IMR-90 (cell line): ENCODE measurements at regions not wholly inside any gene's neighbourhood (a gene's known extent, or its start where the extent isn't known, plus 50 kb on each side); places are given as distances from the start of the nearest gene placed in this dataset.

Experiments
- ATAC-seq: fragments of 200-7000 bp; cut with Tn5 transposase; 2 replicates; pipeline ENCODE4 v1.9.1; 2020; ENCODE audit warnings: low read depth, mild to moderate bottlenecking, moderate library complexity
- BruUV-seq: library from RNA; stranded (reverse); fragments of 400-500 nt; replicated peaks from 2 replicates; lab custom pipeline; 2021; lab: Mats Ljungman, UMichigan
- CTCF ChIA-PET: fragments of 300-600 bp; formaldehyde crosslinking; extraction: SDS; loops from one replicate; lab custom pipeline; 2021; ENCODE audit warnings: antibody characterized with exemption; lab: Yijun Ruan, JAX
- POLR2A ChIA-PET: fragments of 300-600 bp; sonication (Branson Sonifier 250); formaldehyde crosslinking; loops from one replicate; lab custom pipeline; 2022; ENCODE audit warnings: antibody characterized with exemption; ENCODE audit not compliant: unreplicated experiment; lab: Charles Lee
- DNase-seq: peaks from one replicate; pipeline ENCODE4 v3.0.0; 2013
- H2AFZ ChIP-seq: replicated peaks from 2 replicates; pipeline ENCODE3; 2013; ENCODE audit warnings: low read length, mild to moderate bottlenecking; ENCODE audit not compliant: poor library complexity
- H2AK5ac ChIP-seq: 2 replicates; pipeline ENCODE4 v1.6.1; 2013; ENCODE audit warnings: low read depth, low read length, inconsistent platforms
- H2AK9ac ChIP-seq: replicated peaks from 2 replicates; pipeline ENCODE3; 2013; ENCODE audit warnings: mild to moderate bottlenecking, low read depth, low read length, moderate library complexity; ENCODE audit not compliant: poor library complexity
- H2BK120ac ChIP-seq: 2 replicates; pipeline ENCODE4 v1.6.1; 2013; ENCODE audit warnings: low read depth, low read length, inconsistent platforms
- H2BK15ac ChIP-seq: 3 replicates; pipeline ENCODE4 v1.6.1; 2013; ENCODE audit warnings: low read depth, low read length, inconsistent platforms
- H2BK20ac ChIP-seq: 2 replicates; pipeline ENCODE4 v1.6.1; 2013; ENCODE audit warnings: low read depth, mild to moderate bottlenecking, inconsistent platforms, low read length, moderate library complexity
- H2BK5ac ChIP-seq: 2 replicates; pipeline ENCODE4 v1.6.1; 2013; ENCODE audit warnings: mild to moderate bottlenecking, low read depth, low read length, inconsistent platforms; ENCODE audit not compliant: poor library complexity, severe bottlenecking
- H3K14ac ChIP-seq: replicated peaks from 2 replicates; pipeline ENCODE4 v1.6.1; 2013; ENCODE audit warnings: low read depth, low read length, inconsistent platforms
- H3K18ac ChIP-seq: 2 replicates; pipeline ENCODE4 v1.6.1; 2013; ENCODE audit warnings: low read depth, low read length, control low read depth
- H3K23ac ChIP-seq: 2 replicates; pipeline ENCODE4 v1.6.1; 2013; ENCODE audit warnings: low read depth, low read length, inconsistent platforms
- H3K27ac ChIP-seq: 2 replicates; pipeline ENCODE4 v1.5.1; 2013; ENCODE audit warnings: mild to moderate bottlenecking, control low read depth, low read length; ENCODE audit not compliant: insufficient read depth
- H3K27me3 ChIP-seq: 2 replicates; pipeline ENCODE4 v1.6.1; 2013; ENCODE audit warnings: low read length; ENCODE audit not compliant: control insufficient read depth, insufficient read depth
- H3K36me3 ChIP-seq: 2 replicates; pipeline ENCODE4 v1.6.1; 2013; ENCODE audit warnings: low read length, mixed read lengths; ENCODE audit not compliant: control insufficient read depth, insufficient read depth
- H3K4ac ChIP-seq: 2 replicates; pipeline ENCODE4 v1.6.1; 2013; ENCODE audit warnings: low read depth, low read length, inconsistent platforms
- H3K4me1 ChIP-seq: 2 replicates; pipeline ENCODE4 v1.6.1; 2013; ENCODE audit warnings: low read length, mixed read lengths; ENCODE audit not compliant: control insufficient read depth, insufficient read depth
- H3K4me2 ChIP-seq: 2 replicates; pipeline ENCODE4 v1.6.1; 2013; ENCODE audit warnings: low read depth, mild to moderate bottlenecking, control low read depth, low read length, moderate library complexity
- H3K4me3 ChIP-seq: 2 replicates; pipeline ENCODE4 v1.5.1; 2013; ENCODE audit warnings: low read depth, mild to moderate bottlenecking, control low read depth, low read length, moderate library complexity; ENCODE audit not compliant: insufficient read depth
- H3K56ac ChIP-seq: 2 replicates; pipeline ENCODE4 v1.6.1; 2013; ENCODE audit warnings: low read length, inconsistent platforms; ENCODE audit not compliant: insufficient read depth; ENCODE audit errors: extremely low read depth
- H3K79me1 ChIP-seq, 2 experiments: 2 replicates each; pipeline ENCODE4 v1.6.1; 2013; ENCODE audit warnings: low read length in 2 of 2, inconsistent platforms in 1 of 2, low read depth in 1 of 2
- H3K9ac ChIP-seq: 2 replicates; pipeline ENCODE4 v1.6.1; 2013; ENCODE audit warnings: low read depth, low read length, control low read depth
- H3K9me1 ChIP-seq: 2 replicates; pipeline ENCODE4 v1.6.1; 2013; ENCODE audit warnings: low read length, inconsistent platforms; ENCODE audit not compliant: insufficient read depth
- H3K9me3 ChIP-seq: 2 replicates; pipeline ENCODE4 v1.6.1; 2013; ENCODE audit warnings: low read length; ENCODE audit not compliant: control insufficient read depth, insufficient read depth
- H4K20me1 ChIP-seq: 2 replicates; pipeline ENCODE4 v1.6.1; 2013; ENCODE audit warnings: low read length, inconsistent platforms; ENCODE audit not compliant: insufficient read depth
- H4K5ac ChIP-seq: 2 replicates; pipeline ENCODE4 v1.6.1; 2013; ENCODE audit warnings: mild to moderate bottlenecking, low read depth, low read length, control low read depth
- H4K8ac ChIP-seq, 2 experiments: 2 replicates each; pipeline ENCODE4 v1.6.1; 2013; ENCODE audit warnings: low read depth in 2 of 2, low read length in 2 of 2, control low read depth in 1 of 2, inconsistent platforms in 1 of 2
- H4K91ac ChIP-seq: 2 replicates; pipeline ENCODE4 v1.6.1; 2013; ENCODE audit warnings: low read depth, low read length, inconsistent platforms; ENCODE audit not compliant: insufficient read depth
- BHLHE40 ChIP-seq: fragments of 150-350 bp; IDR thresholded peaks from 2 replicates; pipeline ENCODE4 v1.6.1; 2016; ENCODE audit warnings: mild to moderate bottlenecking, low read depth, low read length
- CEBPB ChIP-seq: IDR thresholded peaks from 2 replicates; pipeline ENCODE4 v1.6.1; 2012; ENCODE audit warnings: low read depth, low read length, improper control_type of control experiment
- CHD1 ChIP-seq: IDR thresholded peaks from 2 replicates; pipeline ENCODE4 v1.6.1; 2012; ENCODE audit warnings: low read depth, low read length, improper control_type of control experiment
- ELK1 ChIP-seq: fragments of 150-350 bp; IDR thresholded peaks from 2 replicates; pipeline ENCODE4 v1.6.1; 2016; ENCODE audit warnings: low read depth, mild to moderate bottlenecking, low read length, moderate library complexity, borderline replicate concordance
- FOS ChIP-seq: fragments of 150-350 bp; IDR thresholded peaks from 2 replicates; pipeline ENCODE4 v1.6.1; 2016; ENCODE audit warnings: low read depth, low read length
- MAFK ChIP-seq: IDR thresholded peaks from 2 replicates; pipeline ENCODE4 v1.6.1; 2012; ENCODE audit warnings: low read depth, low read length, improper control_type of control experiment
- MAZ ChIP-seq: IDR thresholded peaks from 2 replicates; pipeline ENCODE4 v1.6.1; 2012; ENCODE audit warnings: low read depth, mild to moderate bottlenecking, low read length, improper control_type of control experiment, moderate library complexity, borderline replicate concordance
- MXI1 ChIP-seq: IDR thresholded peaks from 2 replicates; pipeline ENCODE4 v1.6.1; 2012; ENCODE audit warnings: low read depth, mild to moderate bottlenecking, low read length, moderate library complexity, borderline replicate concordance
- NFE2L2 ChIP-seq: fragments of 150-350 bp; IDR thresholded peaks from 2 replicates; pipeline ENCODE4 v1.6.1; 2016; ENCODE audit warnings: low read depth, mild to moderate bottlenecking, low read length
- POLR2A ChIP-seq: IDR thresholded peaks from 2 replicates; pipeline ENCODE4 v1.6.1; 2012; ENCODE audit warnings: mild to moderate bottlenecking, low read depth, low read length
- RAD21 ChIP-seq: IDR thresholded peaks from 2 replicates; pipeline ENCODE4 v1.6.1; 2012; ENCODE audit warnings: low read length, improper control_type of control experiment
- RCOR1 ChIP-seq: IDR thresholded peaks from 2 replicates; pipeline ENCODE4 v1.6.1; 2012; ENCODE audit warnings: mild to moderate bottlenecking, low read length, improper control_type of control experiment; ENCODE audit not compliant: insufficient replicate concordance
- RFX5 ChIP-seq: IDR thresholded peaks from 2 replicates; pipeline ENCODE4 v1.8.0; 2012; ENCODE audit warnings: low read depth, mild to moderate bottlenecking, low read length, moderate library complexity
- SMC3 ChIP-seq: fragments of 150-350 bp; IDR thresholded peaks from 2 replicates; pipeline ENCODE4 v1.6.1; 2016; ENCODE audit warnings: low read depth, mild to moderate bottlenecking, antibody characterized with exemption, low read length, moderate library complexity
- WGBS, 2 experiments: methylation state at CpG; one replicate each; pipeline versions ENCODE4 v1.1.5 to v1.1.7; 2013; ENCODE audit warnings: missing lambda C conversion rate in 2 of 2; ENCODE audit not compliant: insufficient read length in 1 of 2; ENCODE audit errors: extremely low coverage in 2 of 2; 5-methylcytosine and 5-hydroxymethylcytosine counted together
- dilution Hi-C: fragments of 300-500 bp; cut with HindIII; formaldehyde crosslinking; loops from one replicate; pipeline ENCODE4 v1.14.3; 2018; ENCODE audit warnings: low sequenced_read_pairs; ENCODE audit not compliant: unreplicated experiment
- in situ Hi-C: fragments of 300-500 bp; cut with MboI; formaldehyde crosslinking; loops from 3 replicates; pipeline ENCODE4 v1.14.3; 2019; ENCODE audit warnings: low sequenced_read_pairs, inconsistent platforms, mixed read lengths
- intact Hi-C: fragments of 100-400 bp; cut with micrococcal nuclease; formaldehyde crosslinking; loops from 2 replicates; pipeline ENCODE4 v1.10.0; 2022
- TF ChIP-seq, protein P1 (sequence below): conservative IDR thresholded peaks from 2 replicates; pipeline ENCODE4 v1.5.1; 2012; ENCODE audit warnings: mild to moderate bottlenecking, low read depth, low read length, improper control_type of control experiment
- TF ChIP-seq, protein P2 (sequence below): fragments of 150-350 bp; IDR thresholded peaks from 2 replicates; pipeline ENCODE4 v1.6.1; 2017; ENCODE audit warnings: mild to moderate bottlenecking, antibody characterized with exemption, low read length, low read depth

DNA sequence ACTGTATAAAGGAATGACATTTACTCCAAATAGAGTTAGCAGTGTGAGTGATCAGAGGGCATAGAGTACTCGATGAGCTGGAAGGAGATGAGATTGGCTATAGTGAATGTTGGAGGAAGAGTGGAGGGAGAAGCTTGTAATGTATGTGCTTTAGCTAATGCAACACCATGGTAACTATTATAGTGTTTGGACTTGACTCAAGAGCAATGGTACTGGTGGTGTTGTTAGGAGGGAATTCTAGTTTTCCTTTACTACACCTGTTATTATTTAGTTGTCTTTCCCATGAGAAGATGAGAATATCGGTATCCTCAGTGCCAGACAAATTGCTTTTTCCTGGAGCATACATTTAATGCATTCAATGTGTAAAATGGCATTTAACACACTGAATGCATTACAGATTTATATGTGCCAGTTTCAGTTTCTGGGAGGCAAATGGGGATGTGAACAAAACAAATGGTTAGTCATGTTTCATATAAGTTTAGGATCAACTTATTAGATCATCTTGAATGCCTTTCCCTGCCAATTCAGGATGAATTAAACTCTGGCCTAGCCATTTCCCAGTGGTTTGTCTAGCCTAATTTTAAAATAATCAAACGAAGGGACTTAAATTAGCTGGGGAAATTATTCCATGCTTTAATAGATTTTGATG, 291.1 kb upstream of the ADAMTS5 start:
- H3K36me3 ChIP-seq: no peaks in the 10 kb centered on the region
- no peak overlapping the region for H3K4me2 ChIP-seq
- H2AK9ac ChIP-seq: no peak overlapping the region
- H2BK120ac ChIP-seq: no peak overlapping the region
- TF ChIP-seq RFX5 (no peak), FOS (no peak), ELK1 (no peak), RCOR1 (no peak), NFE2L2 (no peak), MXI1 (no peak), MAFK (no peak), POLR2A (no peak), CHD1 (no peak), MAZ (no peak), SMC3 (no peak), BHLHE40 (no peak), RAD21 (no peak), CEBPB (no peak)
- TF ChIP-seq, protein P1, sequence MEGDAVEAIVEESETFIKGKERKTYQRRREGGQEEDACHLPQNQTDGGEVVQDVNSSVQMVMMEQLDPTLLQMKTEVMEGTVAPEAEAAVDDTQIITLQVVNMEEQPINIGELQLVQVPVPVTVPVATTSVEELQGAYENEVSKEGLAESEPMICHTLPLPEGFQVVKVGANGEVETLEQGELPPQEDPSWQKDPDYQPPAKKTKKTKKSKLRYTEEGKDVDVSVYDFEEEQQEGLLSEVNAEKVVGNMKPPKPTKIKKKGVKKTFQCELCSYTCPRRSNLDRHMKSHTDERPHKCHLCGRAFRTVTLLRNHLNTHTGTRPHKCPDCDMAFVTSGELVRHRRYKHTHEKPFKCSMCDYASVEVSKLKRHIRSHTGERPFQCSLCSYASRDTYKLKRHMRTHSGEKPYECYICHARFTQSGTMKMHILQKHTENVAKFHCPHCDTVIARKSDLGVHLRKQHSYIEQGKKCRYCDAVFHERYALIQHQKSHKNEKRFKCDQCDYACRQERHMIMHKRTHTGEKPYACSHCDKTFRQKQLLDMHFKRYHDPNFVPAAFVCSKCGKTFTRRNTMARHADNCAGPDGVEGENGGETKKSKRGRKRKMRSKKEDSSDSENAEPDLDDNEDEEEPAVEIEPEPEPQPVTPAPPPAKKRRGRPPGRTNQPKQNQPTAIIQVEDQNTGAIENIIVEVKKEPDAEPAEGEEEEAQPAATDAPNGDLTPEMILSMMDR: no peak
- TF ChIP-seq, protein P2, sequence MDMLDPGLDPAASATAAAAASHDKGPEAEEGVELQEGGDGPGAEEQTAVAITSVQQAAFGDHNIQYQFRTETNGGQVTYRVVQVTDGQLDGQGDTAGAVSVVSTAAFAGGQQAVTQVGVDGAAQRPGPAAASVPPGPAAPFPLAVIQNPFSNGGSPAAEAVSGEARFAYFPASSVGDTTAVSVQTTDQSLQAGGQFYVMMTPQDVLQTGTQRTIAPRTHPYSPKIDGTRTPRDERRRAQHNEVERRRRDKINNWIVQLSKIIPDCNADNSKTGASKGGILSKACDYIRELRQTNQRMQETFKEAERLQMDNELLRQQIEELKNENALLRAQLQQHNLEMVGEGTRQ: no peak
- no peaks in the 10 kb centered on the region for H3K9me3 ChIP-seq
- no peak overlapping the region for H2BK20ac ChIP-seq
- DNase-seq: no peak
- intact Hi-C loops: no loop called here
- H3K27me3 ChIP-seq: no peaks in the 10 kb centered on the region
- CTCF ChIA-PET: interaction anchor here (0.6 to 1.3 kb wide), 2 partner anchors 38 to 52 kb away, joined by 3 read pairs; no protein-coding TSS in a partner anchor
- H3K56ac ChIP-seq: no peak overlapping the region
- no peak overlapping the region for H3K14ac ChIP-seq
- BruUV-seq: no TSS peak
- H2BK5ac ChIP-seq: no peak overlapping the region
- no peak overlapping the region for H3K23ac ChIP-seq
- in situ Hi-C loops: no loop called here
- no peak overlapping the region for H4K91ac ChIP-seq
- no peak overlapping the region for H2AFZ ChIP-seq
- dilution Hi-C loops: no loop called here
- no peak overlapping the region for H3K9ac ChIP-seq
- no CpG with 5 or more reads among the region's 3 CpGs for WGBS, 2 experiments
- H3K4me1 ChIP-seq: no peaks in the 10 kb centered on the region
- H2BK15ac ChIP-seq: no peak overlapping the region
- POLR2A ChIA-PET: no interaction called here
- no peak overlapping the region for H3K27ac ChIP-seq
- H3K4ac ChIP-seq: no peak overlapping the region
- H3K4me3 ChIP-seq: no peak overlapping the region
- ATAC-seq: no peak
- H3K79me1 ChIP-seq: no peaks in the 10 kb centered on the region
- H2AK5ac ChIP-seq: no peak overlapping the region
- H4K20me1 ChIP-seq: no peaks in the 10 kb centered on the region
- no peaks in the 10 kb centered on the region for H3K9me1 ChIP-seq
- no peak overlapping the region for H4K5ac ChIP-seq
- no peak overlapping the region for H3K18ac ChIP-seq
- H4K8ac ChIP-seq: no peak overlapping the region
